ENCODE measurements at regions not wholly inside any gene's neighbourhood (a gene's known extent, or its start where the extent isn't known, plus 50 kb on each side); places are given as distances from the start of the nearest gene placed in this dataset.

DNA sequence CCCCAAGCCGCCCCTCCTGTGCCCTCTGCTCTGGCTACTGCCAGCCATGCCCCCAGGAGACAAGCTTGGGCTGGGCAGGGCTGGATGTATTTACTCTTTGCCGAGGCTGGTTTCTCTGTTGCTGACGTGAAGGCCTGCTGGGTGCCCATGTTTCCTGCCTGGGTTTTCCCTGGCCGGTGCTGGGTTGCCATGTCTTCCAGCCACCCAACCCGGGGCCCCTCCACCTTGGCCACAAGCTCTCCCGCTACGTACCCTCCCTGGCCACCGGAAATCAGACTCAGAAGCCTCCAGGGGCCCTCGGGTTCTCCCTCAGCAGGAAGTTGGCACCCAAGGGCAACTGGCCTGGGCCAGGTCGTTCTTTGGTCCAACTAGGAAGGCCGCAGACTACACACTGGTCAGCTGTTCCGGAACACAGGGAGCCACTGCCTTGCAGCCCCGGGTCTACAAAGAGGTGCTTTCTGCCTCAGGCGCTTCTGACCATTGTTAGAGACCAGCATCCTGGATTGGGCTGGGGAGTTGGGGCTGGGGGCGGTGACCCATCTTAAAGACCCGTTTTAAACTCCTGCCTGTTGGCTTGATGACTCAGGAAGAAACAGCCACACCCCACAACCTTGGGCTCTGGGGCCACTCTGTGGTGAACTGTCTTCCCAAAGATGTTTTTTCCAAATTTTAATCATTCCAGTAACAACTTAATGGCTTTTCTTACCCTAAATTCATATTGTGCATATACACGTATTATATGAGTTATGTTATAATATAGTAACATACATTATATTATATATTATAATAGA is 71.2 kb upstream of the RUNX3 start:
- no peaks in the 10 kb centered on the region for H3K9me3 ChIP-seq
- CTCF ChIA-PET = no interaction called here
- H3K27ac ChIP-seq = no peak overlapping the region
- DNase-seq (ENCODE audit: low read depth in 1 of 2, low spot score in 1 of 2) (no peak), FAIRE-seq (no peak), ATAC-seq (no peak)
- no peak for TF ChIP-seq RFX5 (IDR thresholded peaks at IDR 0.05)
- no peak for TF ChIP-seq EHMT2 (IDR thresholded peaks at IDR 0.05; ENCODE audit: low read depth)
- TF ChIP-seq RARB (CRISPR knock-in tag; IDR thresholded peaks at IDR 0.05) = no peak
- no peak for TF ChIP-seq HOXB13 (CRISPR knock-in tag; IDR thresholded peaks at IDR 0.05; ENCODE audit: low read depth)
- TF ChIP-seq, protein P1, sequence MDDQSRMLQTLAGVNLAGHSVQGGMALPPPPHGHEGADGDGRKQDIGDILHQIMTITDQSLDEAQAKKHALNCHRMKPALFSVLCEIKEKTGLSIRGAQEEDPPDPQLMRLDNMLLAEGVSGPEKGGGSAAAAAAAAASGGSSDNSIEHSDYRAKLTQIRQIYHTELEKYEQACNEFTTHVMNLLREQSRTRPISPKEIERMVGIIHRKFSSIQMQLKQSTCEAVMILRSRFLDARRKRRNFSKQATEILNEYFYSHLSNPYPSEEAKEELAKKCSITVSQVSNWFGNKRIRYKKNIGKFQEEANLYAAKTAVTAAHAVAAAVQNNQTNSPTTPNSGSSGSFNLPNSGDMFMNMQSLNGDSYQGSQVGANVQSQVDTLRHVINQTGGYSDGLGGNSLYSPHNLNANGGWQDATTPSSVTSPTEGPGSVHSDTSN (IDR thresholded peaks at IDR 0.05) = no peak
- no peak for TF ChIP-seq EP300 (IDR thresholded peaks at IDR 0.05)
- TF ChIP-seq, protein P2, sequence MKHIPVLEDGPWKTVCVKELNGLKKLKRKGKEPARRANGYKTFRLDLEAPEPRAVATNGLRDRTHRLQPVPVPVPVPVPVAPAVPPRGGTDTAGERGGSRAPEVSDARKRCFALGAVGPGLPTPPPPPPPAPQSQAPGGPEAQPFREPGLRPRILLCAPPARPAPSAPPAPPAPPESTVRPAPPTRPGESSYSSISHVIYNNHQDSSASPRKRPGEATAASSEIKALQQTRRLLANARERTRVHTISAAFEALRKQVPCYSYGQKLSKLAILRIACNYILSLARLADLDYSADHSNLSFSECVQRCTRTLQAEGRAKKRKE (CRISPR knock-in tag; IDR thresholded peaks at IDR 0.05; ENCODE audit: low read depth) = no peak
- TF ChIP-seq NR3C1 (IDR thresholded peaks at IDR 0.05) = no peak
- no peak for TF ChIP-seq FOSB (CRISPR knock-in tag; IDR thresholded peaks at IDR 0.05)
- no peak for TF ChIP-seq JUNB (IDR thresholded peaks at IDR 0.05)
- TF ChIP-seq KDM5A (IDR thresholded peaks at IDR 0.05) = no peak
- TF ChIP-seq FOSL2 (IDR thresholded peaks at IDR 0.05) = no peak
- no peak for TF ChIP-seq FOSL2 (CRISPR knock-in tag; IDR thresholded peaks at IDR 0.05)
- no peak for TF ChIP-seq JUN (IDR thresholded peaks at IDR 0.05)
- POLR2A ChIA-PET = no interaction called here
- no peak overlapping the region for H3K4me2 ChIP-seq
- no peak overlapping the region for H3K4me3 ChIP-seq
- WGBS (ENCODE audit: missing lambda C conversion rate) = 72% methylated on average over 9 of the region's 17 CpGs
- H3K4me1 ChIP-seq = no peaks in the 10 kb centered on the region

DNA sequence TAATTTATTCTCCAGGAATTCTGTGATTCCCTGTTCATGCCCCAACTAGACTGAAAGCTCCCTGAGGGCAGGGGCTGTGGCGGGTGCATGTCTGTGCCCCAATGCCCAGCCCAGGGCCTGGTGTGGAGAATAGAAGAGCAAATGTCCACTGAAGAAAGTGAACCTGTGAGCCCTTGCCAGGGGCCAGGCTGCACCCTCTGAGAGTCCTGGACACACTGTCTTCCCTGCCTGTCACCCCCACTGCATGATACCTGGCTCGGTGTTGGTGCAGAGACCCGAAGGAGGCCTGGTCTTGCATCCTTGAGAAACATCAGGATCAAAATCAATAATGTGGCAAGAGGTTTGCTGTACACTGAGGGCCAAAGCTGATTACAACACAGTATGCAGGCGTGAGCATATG is 69.8 kb upstream of the RUNX3 start:
- Histone ChIP-seq H3K4me1 (no peaks in the 10 kb centered on the region), H3K27ac (no peak overlapping the region), H3K4me2 (no peak overlapping the region), H3K9me3 (no peaks in the 10 kb centered on the region), H3K4me3 (no peak overlapping the region)
- POLR2A ChIA-PET = no interaction called here
- TF ChIP-seq, protein P3, sequence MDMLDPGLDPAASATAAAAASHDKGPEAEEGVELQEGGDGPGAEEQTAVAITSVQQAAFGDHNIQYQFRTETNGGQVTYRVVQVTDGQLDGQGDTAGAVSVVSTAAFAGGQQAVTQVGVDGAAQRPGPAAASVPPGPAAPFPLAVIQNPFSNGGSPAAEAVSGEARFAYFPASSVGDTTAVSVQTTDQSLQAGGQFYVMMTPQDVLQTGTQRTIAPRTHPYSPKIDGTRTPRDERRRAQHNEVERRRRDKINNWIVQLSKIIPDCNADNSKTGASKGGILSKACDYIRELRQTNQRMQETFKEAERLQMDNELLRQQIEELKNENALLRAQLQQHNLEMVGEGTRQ (IDR thresholded peaks at IDR 0.05) = no peak
- TF ChIP-seq, protein P4, sequence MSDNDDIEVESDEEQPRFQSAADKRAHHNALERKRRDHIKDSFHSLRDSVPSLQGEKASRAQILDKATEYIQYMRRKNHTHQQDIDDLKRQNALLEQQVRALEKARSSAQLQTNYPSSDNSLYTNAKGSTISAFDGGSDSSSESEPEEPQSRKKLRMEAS (IDR thresholded peaks at IDR 0.05) = no peak
- FAIRE-seq = no peak
- DNase-seq (ENCODE audit: low read depth in 1 of 2, low spot score in 1 of 2) = no peak
- WGBS (ENCODE audit: missing lambda C conversion rate) = 86% methylated on average over 3 of the region's 4 CpGs
- no peak for ATAC-seq
- CTCF ChIA-PET = interaction anchor here (1.2 to 1.9 kb wide), 2 partner anchors 18 to 29 kb away, joined by 3 to 4 read pairs; no protein-coding TSS in a partner anchor

DNA sequence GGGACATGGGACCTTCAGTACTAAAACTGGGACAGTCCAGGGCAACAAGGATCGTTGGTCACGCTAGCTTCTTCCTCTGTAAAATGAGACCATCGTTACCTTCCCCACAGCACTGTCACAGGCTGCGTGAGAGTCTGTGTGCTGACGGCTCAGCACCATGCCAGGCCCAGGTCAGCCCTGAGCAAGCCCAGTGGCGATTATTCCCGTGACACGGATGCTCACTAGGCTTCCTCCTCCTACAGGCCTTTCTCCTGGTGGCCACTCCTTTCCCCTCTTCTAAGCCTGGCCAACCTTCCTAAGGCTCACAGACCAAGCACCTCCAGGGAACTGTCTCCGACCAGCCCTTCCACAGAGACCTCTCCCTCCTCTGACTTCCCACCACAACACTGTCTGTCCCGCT is 69.3 kb upstream of the RUNX3 start:
- no peak overlapping the region for H3K4me3 ChIP-seq
- ATAC-seq (no peak), FAIRE-seq (no peak), DNase-seq (ENCODE audit: low read depth in 1 of 2, low spot score in 1 of 2) (no peak)
- no peak overlapping the region for H3K4me2 ChIP-seq
- H3K9me3 ChIP-seq = no peaks in the 10 kb centered on the region
- POLR2A ChIA-PET = no interaction called here
- no peaks in the 10 kb centered on the region for H3K4me1 ChIP-seq
- WGBS (ENCODE audit: missing lambda C conversion rate) = 91% methylated on average over 8 of the region's 10 CpGs
- no peak overlapping the region for H3K27ac ChIP-seq
- CTCF ChIA-PET = interaction anchor here (1.2 to 1.9 kb wide), 2 partner anchors 18 to 29 kb away, joined by 3 to 4 read pairs; no protein-coding TSS in a partner anchor
- no peak for TF ChIP-seq HDAC2 (IDR thresholded peaks at IDR 0.05)
- TF ChIP-seq HEYL (CRISPR knock-in tag; IDR thresholded peaks at IDR 0.05) = no peak
- TF ChIP-seq, protein P5, sequence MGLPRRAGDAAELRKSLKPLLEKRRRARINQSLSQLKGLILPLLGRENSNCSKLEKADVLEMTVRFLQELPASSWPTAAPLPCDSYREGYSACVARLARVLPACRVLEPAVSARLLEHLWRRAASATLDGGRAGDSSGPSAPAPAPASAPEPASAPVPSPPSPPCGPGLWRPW (IDR thresholded peaks at IDR 0.05) = no peak
- no peak for TF ChIP-seq SMC3 (IDR thresholded peaks at IDR 0.05)
- no peak for TF ChIP-seq RNF2 (IDR thresholded peaks at IDR 0.05; ENCODE audit: borderline replicate concordance, low read depth)
- no peak for TF ChIP-seq RARB (CRISPR knock-in tag; IDR thresholded peaks at IDR 0.05)
- no peak for TF ChIP-seq JUNB (IDR thresholded peaks at IDR 0.05)
- no peak for TF ChIP-seq EHMT2 (IDR thresholded peaks at IDR 0.05; ENCODE audit: low read depth)
- TF ChIP-seq HOXA7 (CRISPR knock-in tag; IDR thresholded peaks at IDR 0.05) = no peak
- TF ChIP-seq MYC (IDR thresholded peaks at IDR 0.05; ENCODE audit: borderline replicate concordance, low read length) = no peak
- TF ChIP-seq CBX2 (IDR thresholded peaks at IDR 0.05; ENCODE audit: borderline replicate concordance, low read depth) = no peak
- TF ChIP-seq ZSCAN20 (CRISPR knock-in tag; IDR thresholded peaks at IDR 0.05) = no peak
- TF ChIP-seq, protein P6, sequence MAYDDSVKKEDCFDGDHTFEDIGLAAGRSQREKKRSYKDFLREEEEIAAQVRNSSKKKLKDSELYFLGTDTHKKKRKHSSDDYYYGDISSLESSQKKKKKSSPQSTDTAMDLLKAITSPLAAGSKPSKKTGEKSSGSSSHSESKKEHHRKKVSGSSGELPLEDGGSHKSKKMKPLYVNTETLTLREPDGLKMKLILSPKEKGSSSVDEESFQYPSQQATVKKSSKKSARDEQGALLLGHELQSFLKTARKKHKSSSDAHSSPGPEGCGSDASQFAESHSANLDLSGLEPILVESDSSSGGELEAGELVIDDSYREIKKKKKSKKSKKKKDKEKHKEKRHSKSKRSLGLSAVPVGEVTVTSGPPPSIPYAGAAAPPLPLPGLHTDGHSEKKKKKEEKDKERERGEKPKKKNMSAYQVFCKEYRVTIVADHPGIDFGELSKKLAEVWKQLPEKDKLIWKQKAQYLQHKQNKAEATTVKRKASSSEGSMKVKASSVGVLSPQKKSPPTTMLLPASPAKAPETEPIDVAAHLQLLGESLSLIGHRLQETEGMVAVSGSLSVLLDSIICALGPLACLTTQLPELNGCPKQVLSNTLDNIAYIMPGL (CRISPR knock-in tag; IDR thresholded peaks at IDR 0.05; ENCODE audit: borderline replicate concordance) = no peak
- TF ChIP-seq, protein P7, sequence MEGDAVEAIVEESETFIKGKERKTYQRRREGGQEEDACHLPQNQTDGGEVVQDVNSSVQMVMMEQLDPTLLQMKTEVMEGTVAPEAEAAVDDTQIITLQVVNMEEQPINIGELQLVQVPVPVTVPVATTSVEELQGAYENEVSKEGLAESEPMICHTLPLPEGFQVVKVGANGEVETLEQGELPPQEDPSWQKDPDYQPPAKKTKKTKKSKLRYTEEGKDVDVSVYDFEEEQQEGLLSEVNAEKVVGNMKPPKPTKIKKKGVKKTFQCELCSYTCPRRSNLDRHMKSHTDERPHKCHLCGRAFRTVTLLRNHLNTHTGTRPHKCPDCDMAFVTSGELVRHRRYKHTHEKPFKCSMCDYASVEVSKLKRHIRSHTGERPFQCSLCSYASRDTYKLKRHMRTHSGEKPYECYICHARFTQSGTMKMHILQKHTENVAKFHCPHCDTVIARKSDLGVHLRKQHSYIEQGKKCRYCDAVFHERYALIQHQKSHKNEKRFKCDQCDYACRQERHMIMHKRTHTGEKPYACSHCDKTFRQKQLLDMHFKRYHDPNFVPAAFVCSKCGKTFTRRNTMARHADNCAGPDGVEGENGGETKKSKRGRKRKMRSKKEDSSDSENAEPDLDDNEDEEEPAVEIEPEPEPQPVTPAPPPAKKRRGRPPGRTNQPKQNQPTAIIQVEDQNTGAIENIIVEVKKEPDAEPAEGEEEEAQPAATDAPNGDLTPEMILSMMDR (IDR thresholded peaks at IDR 0.05) = no peak
- no peak for TF ChIP-seq NPAS2 (CRISPR knock-in tag; IDR thresholded peaks at IDR 0.05; ENCODE audit: borderline replicate concordance)

All from A549 (cell line).